GM12878 (cell line): ENCODE measurements at regions not wholly inside any gene's neighbourhood (a gene's known extent, or its start where the extent isn't known, plus 50 kb on each side); places are given as distances from the start of the nearest gene placed in this dataset.

Experiments used
- ATAC-seq: fragments of 200-7000 bp; cut with Tn5 transposase; 3 replicates; pipeline ENCODE4 v1.9.1; 2020; ENCODE audit warnings: mild to moderate bottlenecking, moderate library complexity
- BruUV-seq: library from RNA; stranded (reverse); fragments of 400-500 nt; replicated peaks from 2 replicates; lab custom pipeline; 2021; lab: Mats Ljungman, UMichigan
- CTCF ChIA-PET: fragments of 300-600 bp; sonication (Branson Sonifier 250); formaldehyde crosslinking; extraction: SDS; loops from one replicate; lab custom pipeline; 2021; ENCODE audit warnings: inconsistent platforms; lab: Yijun Ruan, JAX
- POLR2A ChIA-PET: fragments of 350-600 bp; formaldehyde crosslinking; extraction: SDS; loops from one replicate; lab custom pipeline; 2021; ENCODE audit warnings: inconsistent platforms; lab: Charles Lee
- RAD21 ChIA-PET: fragments of 300-600 bp; sonication (Branson Sonifier 250); formaldehyde crosslinking; loops from one replicate; lab custom pipeline; 2023; ENCODE audit warnings: antibody characterized with exemption; ENCODE audit not compliant: unreplicated experiment; lab: Charles Lee
- SMC1A ChIA-PET: fragments of 300-600 bp; sonication (Branson Sonifier 250); formaldehyde crosslinking; loops from one replicate; lab custom pipeline; 2023; ENCODE audit not compliant: unreplicated experiment, uncharacterized antibody; lab: Charles Lee
- DNase-seq: peaks from one replicate; pipeline ENCODE4 v3.0.0-alpha.2; 2011; ENCODE audit warnings: low read depth, low spot score
- FAIRE-seq: peaks from 3 replicates; lab custom pipeline; 2011; peaks lifted over from hg19 to GRCh38; lab: Jason Lieb, UNC
- H2AFZ ChIP-seq: 2 replicates; pipeline ENCODE4 v1.6.0; 2011; ENCODE audit warnings: low read depth, low read length, control low read depth; ENCODE audit not compliant: control insufficient read depth
- H3K27ac ChIP-seq: 2 replicates; pipeline ENCODE4 v1.5.1; 2011; ENCODE audit warnings: control low read depth; ENCODE audit not compliant: control insufficient read depth, insufficient read depth
- H3K27me3 ChIP-seq, 2 experiments: replicated peaks in 1 of 2; 2 replicates each; pipeline versions ENCODE4 v1.6.0 to v1.6.1; 2011; ENCODE audit warnings: low read length in 1 of 2; ENCODE audit not compliant: control insufficient read depth in 2 of 2, insufficient read depth in 2 of 2
- H3K36me3 ChIP-seq, 2 experiments: 2 replicates each; pipeline ENCODE4 v1.5.1; 2011; ENCODE audit warnings: low read length in 1 of 2; ENCODE audit not compliant: control insufficient read depth in 2 of 2, insufficient read depth in 2 of 2
- H3K4me1 ChIP-seq: 2 replicates; pipeline ENCODE4 v1.6.1; 2011; ENCODE audit warnings: mild to moderate bottlenecking, low read length, moderate library complexity, mixed read lengths; ENCODE audit not compliant: control insufficient read depth, insufficient read depth
- H3K4me2 ChIP-seq: 2 replicates; pipeline ENCODE4 v1.6.0; 2011; ENCODE audit warnings: control low read depth; ENCODE audit not compliant: control insufficient read depth, insufficient read depth
- H3K4me3 ChIP-seq: fragments of 200-600 bp; sonication (generic); 2 replicates; pipeline ENCODE4 v1.5.1; 2016
- H3K79me2 ChIP-seq: 2 replicates; pipeline ENCODE4 v1.6.0; 2011; ENCODE audit warnings: low read length; ENCODE audit not compliant: control insufficient read depth, insufficient read depth
- H3K9ac ChIP-seq: 2 replicates; pipeline ENCODE4 v1.8.0; 2011; ENCODE audit warnings: low read length, control low read depth, mixed read lengths; ENCODE audit not compliant: control insufficient read depth, insufficient read depth
- H3K9me3 ChIP-seq: replicated peaks from 3 replicates; pipeline ENCODE4 v1.5.1; 2011; ENCODE audit warnings: mild to moderate bottlenecking, low read length; ENCODE audit not compliant: control insufficient read depth, insufficient read depth
- H4K20me1 ChIP-seq: 2 replicates; pipeline ENCODE4 v1.6.0; 2011; ENCODE audit not compliant: control insufficient read depth, insufficient read depth
- ATF3 ChIP-seq: IDR thresholded peaks from 2 replicates; pipeline ENCODE4 v1.6.1; 2011; ENCODE audit warnings: low read depth, mild to moderate bottlenecking, low read length, moderate library complexity, borderline replicate concordance; ENCODE audit errors: extremely low read depth
- CTCF ChIP-seq, 3 experiments: IDR thresholded peaks in 2 of 3; conservative IDR thresholded peaks in 1 of 3; 2 replicates each; pipeline ENCODE4 v1.5.1; 2011; ENCODE audit warnings: low read depth in 3 of 3, low read length in 3 of 3, mild to moderate bottlenecking in 3 of 3, control low read depth in 2 of 3, moderate library complexity in 2 of 3, inconsistent platforms in 1 of 3, mixed read lengths in 1 of 3; ENCODE audit not compliant: control insufficient read depth in 2 of 3, insufficient read depth in 1 of 3; ENCODE audit errors: extremely low read depth in 1 of 3
- DPF2 ChIP-seq: fragments of 450-650 bp; IDR thresholded peaks from 2 replicates; pipeline ENCODE4 v1.6.1; 2017; ENCODE audit warnings: mild to moderate bottlenecking
- ETV6 ChIP-seq, 2 experiments: fragments of 450-650 bp in 1 of 2; IDR thresholded peaks in 1 of 2; conservative IDR thresholded peaks in 1 of 2; 2 replicates each; pipeline ENCODE4 v1.6.1; 2014; ENCODE audit warnings: antibody characterized with exemption in 1 of 2, borderline replicate concordance in 1 of 2, low read depth in 1 of 2, mild to moderate bottlenecking in 1 of 2, moderate library complexity in 1 of 2
- HCFC1 ChIP-seq: fragments of 150-350 bp; IDR thresholded peaks from 2 replicates; pipeline ENCODE4 v1.6.1; 2014; ENCODE audit warnings: low read length
- IKZF2 ChIP-seq, 2 experiments: fragments of 450-650 bp; IDR thresholded peaks; 2 replicates each; pipeline ENCODE4 v1.6.1; 2017; ENCODE audit warnings: mild to moderate bottlenecking in 2 of 2, moderate library complexity in 2 of 2
- IRF4 ChIP-seq: IDR thresholded peaks from 2 replicates; pipeline ENCODE4 v1.6.1; 2011; ENCODE audit warnings: low read depth, low read length
- JUNB ChIP-seq: IDR thresholded peaks from 2 replicates; pipeline ENCODE4 v1.6.1; 2016; ENCODE audit warnings: antibody characterized with exemption, mild to moderate bottlenecking
- NBN ChIP-seq: fragments of 450-650 bp; IDR thresholded peaks from 2 replicates; pipeline ENCODE4 v1.6.1; 2016
- SREBF2 ChIP-seq: IDR thresholded peaks from 2 replicates; pipeline ENCODE4 v1.6.1; 2012; ENCODE audit warnings: mild to moderate bottlenecking, low read length
- USF2 ChIP-seq: IDR thresholded peaks from 2 replicates; pipeline ENCODE4 v1.6.1; 2011; ENCODE audit warnings: low read depth, low read length, improper control_type of control experiment, borderline replicate concordance
- ZBTB4 ChIP-seq: fragments of 450-650 bp; formaldehyde crosslinking; IDR thresholded peaks from 2 replicates; pipeline ENCODE4 v1.4.0; 2022; ENCODE audit warnings: mild to moderate bottlenecking, moderate library complexity
- WGBS: methylation state at CpG from one replicate; pipeline ENCODE4 v1.1.6; 2016; ENCODE audit warnings: low lambda C conversion rate; ENCODE audit not compliant: insufficient replicate concordance, insufficient coverage; ENCODE audit errors: missing lambda C conversion rate; 5-methylcytosine and 5-hydroxymethylcytosine counted together
- in situ Hi-C: fragments of 300-500 bp; cut with MboI; formaldehyde crosslinking; loops from 9 replicates; pipeline ENCODE4 v1.14.3; 2018; ENCODE audit warnings: mixed read lengths
- intact Hi-C: fragments of 100-400 bp; cut with micrococcal nuclease; formaldehyde crosslinking; loops from one replicate; pipeline ENCODE4 v1.14.2; 2022; ENCODE audit not compliant: unreplicated experiment

- in situ Hi-C loops = no loop called here
- H3K4me3 ChIP-seq = no peak overlapping the region
- no peaks in the 10 kb centered on the region for H3K4me1 ChIP-seq
- H3K27ac ChIP-seq = no peak overlapping the region
- H3K9me3 ChIP-seq = no peaks in the 10 kb centered on the region
- POLR2A ChIA-PET = no interaction called here
- DNase-seq = no peak
- FAIRE-seq = no peak
- CTCF ChIA-PET = interaction anchor here (0.7 kb wide), 1 partner anchor 1770 kb away, joined by 3 read pairs; no protein-coding TSS in a partner anchor
- H3K4me2 ChIP-seq = no peak overlapping the region
- no peaks in the 10 kb centered on the region for H4K20me1 ChIP-seq
- H3K27me3 ChIP-seq = no peaks in the 10 kb centered on the region
- BruUV-seq = no TSS peak
- RAD21 ChIA-PET = no interaction called here
- SMC1A ChIA-PET = no interaction called here
- no peak for TF ChIP-seq IKZF2 (IDR thresholded peaks at IDR 0.05)
- no peak for TF ChIP-seq CTCF (IDR thresholded peaks at IDR 0.05 in 2 of 3, conservative IDR thresholded peaks at IDR 0.05 in 1 of 3; ENCODE audit: control insufficient read depth in 2 of 3, extremely low read depth in 1 of 3, insufficient read depth in 1 of 3, low read depth in 3 of 3, low read length in 3 of 3)
- no peak for TF ChIP-seq NBN
- TF ChIP-seq ATF3 = no peak
- no peaks in the 10 kb centered on the region for H3K36me3 ChIP-seq
- H3K9ac ChIP-seq = no peak overlapping the region
- H3K79me2 ChIP-seq = no peaks in the 10 kb centered on the region
- H2AFZ ChIP-seq = no peak overlapping the region
- intact Hi-C loops = no loop called here
- no peak for ATAC-seq
Observed at GRCh38 chr5:27341342-27341741, 303.0 kb upstream of the CDH9 start.

- ChIA-PET CTCF (no interaction called here), RAD21 (no interaction called here), SMC1A (no interaction called here), POLR2A (no interaction called here)
- no peak for FAIRE-seq
- H3K4me3 ChIP-seq = no peak overlapping the region
- no peak overlapping the region for H3K9ac ChIP-seq
- intact Hi-C loops (no loop called here), in situ Hi-C loops (no loop called here)
- H3K27me3 ChIP-seq = no peaks in the 10 kb centered on the region
- WGBS = 50% methylated on average over 1 of the region's 1 CpG
- no peak overlapping the region for H2AFZ ChIP-seq
- H4K20me1 ChIP-seq = no peaks in the 10 kb centered on the region
- H3K36me3 ChIP-seq = no peaks in the 10 kb centered on the region
- H3K4me1 ChIP-seq = no peaks in the 10 kb centered on the region
- no peak overlapping the region for H3K27ac ChIP-seq
- no peak for DNase-seq
- no peak overlapping the region for H3K4me2 ChIP-seq
- no peaks in the 10 kb centered on the region for H3K9me3 ChIP-seq
- no TSS peak for BruUV-seq
- ATAC-seq = no peak
- H3K79me2 ChIP-seq = no peaks in the 10 kb centered on the region
- TF ChIP-seq ETV6 (conservative IDR thresholded peaks at IDR 0.05 in 1 of 2, IDR thresholded peaks at IDR 0.05 in 1 of 2; ENCODE audit: borderline replicate concordance in 1 of 2, low read depth in 1 of 2) (no peak), USF2 (no peak), SREBF2 (no peak), NBN (no peak), JUNB (no peak), DPF2 (no peak), IRF4 (no peak), HCFC1 (no peak), ZBTB4 (CRISPR knock-in tag) (no peak)
Observed at GRCh38 chr5:27336817-27337216, 298.4 kb upstream of the CDH9 start.
